ENCODE measurements at regions not wholly inside any gene's neighbourhood (a gene's known extent, or its start where the extent isn't known, plus 50 kb on each side); places are given as distances from the start of the nearest gene placed in this dataset.

DNA sequence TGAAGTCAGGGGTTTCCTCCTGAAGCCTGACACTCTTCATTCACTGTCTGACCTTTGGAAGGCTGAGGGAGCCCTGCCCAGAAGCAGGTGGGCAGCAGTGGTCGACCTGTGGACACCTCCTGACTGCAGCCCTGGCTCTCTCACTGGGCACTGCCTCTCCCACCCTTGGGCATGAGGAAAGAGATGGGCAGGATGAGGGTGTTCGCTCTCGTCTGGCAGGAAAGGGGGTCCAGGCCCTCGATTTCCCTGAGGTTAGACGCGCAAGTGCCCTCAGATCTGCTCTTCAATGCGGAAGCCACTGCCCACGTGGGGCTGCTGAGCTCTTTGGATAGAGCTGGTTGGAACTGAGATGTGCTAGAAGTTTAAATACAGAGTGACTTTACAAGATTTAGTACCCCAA lies 171.9 kb downstream of the AHSP start:
- Histone ChIP-seq H3F3A (ENCODE audit: insufficient read depth) (no peaks in the 10 kb centered on the region), H3K4me3 (ENCODE audit: insufficient read depth, low read length, poor library complexity, severe bottlenecking) (no peak overlapping the region), H3K9ac (ENCODE audit: low read length) (no peak overlapping the region), H3K27ac (ENCODE audit: low read depth, low read length) (no peak overlapping the region), H3K79me2 (ENCODE audit: insufficient read depth, low read length) (peaks cover 23% of the 10 kb centered on the region), H3K27me3 (ENCODE audit: low read length) (no peaks in the 10 kb centered on the region), H3K9me3 (ENCODE audit: insufficient read depth, low read length) (no peaks in the 10 kb centered on the region), H3K4me2 (ENCODE audit: low read depth, low read length, poor library complexity, severe bottlenecking) (no peak overlapping the region), H3K9me2 (replicated peaks; ENCODE audit: insufficient read depth, low read length) (no peaks in the 10 kb centered on the region), H4K20me1 (ENCODE audit: low read depth, low read length) (peaks cover 6% of the 10 kb centered on the region; the same call in 1 of the 2 replicates), H3K36me3 (ENCODE audit: low read length) (no peaks in the 10 kb centered on the region), H2AFZ (ENCODE audit: low read depth, low read length, severe bottlenecking) (peak overlapping the region; percentile 76)
- TF ChIP-seq EZH2phosphoT487 (conservative IDR thresholded peaks at IDR 0.05; ENCODE audit: low read length), result no peak
- TF ChIP-seq, protein P1, sequence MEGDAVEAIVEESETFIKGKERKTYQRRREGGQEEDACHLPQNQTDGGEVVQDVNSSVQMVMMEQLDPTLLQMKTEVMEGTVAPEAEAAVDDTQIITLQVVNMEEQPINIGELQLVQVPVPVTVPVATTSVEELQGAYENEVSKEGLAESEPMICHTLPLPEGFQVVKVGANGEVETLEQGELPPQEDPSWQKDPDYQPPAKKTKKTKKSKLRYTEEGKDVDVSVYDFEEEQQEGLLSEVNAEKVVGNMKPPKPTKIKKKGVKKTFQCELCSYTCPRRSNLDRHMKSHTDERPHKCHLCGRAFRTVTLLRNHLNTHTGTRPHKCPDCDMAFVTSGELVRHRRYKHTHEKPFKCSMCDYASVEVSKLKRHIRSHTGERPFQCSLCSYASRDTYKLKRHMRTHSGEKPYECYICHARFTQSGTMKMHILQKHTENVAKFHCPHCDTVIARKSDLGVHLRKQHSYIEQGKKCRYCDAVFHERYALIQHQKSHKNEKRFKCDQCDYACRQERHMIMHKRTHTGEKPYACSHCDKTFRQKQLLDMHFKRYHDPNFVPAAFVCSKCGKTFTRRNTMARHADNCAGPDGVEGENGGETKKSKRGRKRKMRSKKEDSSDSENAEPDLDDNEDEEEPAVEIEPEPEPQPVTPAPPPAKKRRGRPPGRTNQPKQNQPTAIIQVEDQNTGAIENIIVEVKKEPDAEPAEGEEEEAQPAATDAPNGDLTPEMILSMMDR (IDR thresholded peaks at IDR 0.05; ENCODE audit: insufficient read depth, low read length, poor library complexity, severe bottlenecking), result no peak

GRCh38 chr16:31700200-31700529 lies 172.5 kb downstream of the AHSP start:
- no peak for TF ChIP-seq EZH2phosphoT487 (conservative IDR thresholded peaks at IDR 0.05; ENCODE audit: low read length)
- TF ChIP-seq, protein P1 (IDR thresholded peaks at IDR 0.05; ENCODE audit: insufficient read depth, low read length, poor library complexity, severe bottlenecking), result no peak
- H3K9ac ChIP-seq (ENCODE audit: low read length), result peak overlapping the region; percentile 91
- H3K36me3 ChIP-seq (ENCODE audit: low read length), result no peaks in the 10 kb centered on the region
- H3K9me2 ChIP-seq (replicated peaks; ENCODE audit: insufficient read depth, low read length), result no peaks in the 10 kb centered on the region
- H3K27me3 ChIP-seq (ENCODE audit: low read length), result no peaks in the 10 kb centered on the region
- peaks cover 23% of the 10 kb centered on the region for H3K79me2 ChIP-seq (ENCODE audit: insufficient read depth, low read length)
- peak overlapping the region; percentile 94 for H3K4me3 ChIP-seq (ENCODE audit: insufficient read depth, low read length, poor library complexity, severe bottlenecking)
- no peaks in the 10 kb centered on the region for H3F3A ChIP-seq (ENCODE audit: insufficient read depth)
- no peaks in the 10 kb centered on the region for H3K9me3 ChIP-seq (ENCODE audit: insufficient read depth, low read length)
- H4K20me1 ChIP-seq (ENCODE audit: low read depth, low read length), result peaks cover 6% of the 10 kb centered on the region; the same call in 1 of the 2 replicates
- H3K27ac ChIP-seq (ENCODE audit: low read depth, low read length), result no peak overlapping the region
- peak overlapping the region; percentile 46 for H3K4me2 ChIP-seq (ENCODE audit: low read depth, low read length, poor library complexity, severe bottlenecking)
- H2AFZ ChIP-seq (ENCODE audit: low read depth, low read length, severe bottlenecking), result peak overlapping the region; percentile 76

DNA sequence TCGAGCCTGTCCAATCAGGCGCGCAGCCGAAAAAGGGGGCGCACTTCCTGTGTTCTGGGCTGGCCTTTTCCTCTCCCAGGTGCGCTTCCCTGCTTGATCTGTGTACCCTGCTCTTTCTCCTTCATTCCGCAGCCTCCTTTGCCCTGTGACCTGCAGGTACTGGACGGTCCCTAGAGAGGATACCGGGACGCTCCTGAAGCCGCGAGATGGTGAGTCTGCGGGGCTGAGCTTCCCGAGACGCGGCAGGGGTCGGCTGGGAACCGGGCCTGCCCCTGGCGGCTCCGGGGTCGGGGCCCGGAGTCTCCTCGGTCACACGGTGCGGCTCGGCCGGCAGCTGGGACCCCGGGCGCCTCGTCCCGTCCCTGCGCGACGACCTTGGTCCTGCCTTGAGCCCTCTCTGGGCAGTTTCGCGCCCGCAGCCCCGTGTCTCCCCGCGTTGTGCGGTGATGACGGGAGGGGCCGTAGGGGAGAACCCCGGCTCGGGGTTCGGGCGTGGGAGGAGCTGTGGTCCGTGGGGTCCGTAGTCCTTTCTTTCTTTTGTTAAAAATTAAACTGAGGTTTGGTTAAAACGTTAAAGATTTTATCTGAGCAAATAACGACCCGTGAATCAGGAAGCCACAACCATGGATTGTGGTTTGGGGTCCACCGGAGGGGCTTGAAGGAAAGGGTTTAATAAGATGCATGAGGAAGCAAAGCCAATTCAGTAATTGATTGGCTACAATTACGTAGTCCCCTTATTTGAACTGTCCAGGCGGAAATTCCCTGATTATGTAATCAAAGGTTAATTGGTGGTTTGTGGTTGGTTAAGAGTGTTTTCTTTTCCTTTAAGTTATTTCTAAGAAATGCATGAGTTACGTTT lies 172.8 kb upstream of the ZNF267 start:
- peaks cover 6% of the 10 kb centered on the region; the same call in 1 of the 2 replicates for H4K20me1 ChIP-seq (ENCODE audit: low read depth, low read length)
- H3K9ac ChIP-seq (ENCODE audit: low read length), result peak overlapping the region; percentile 91
- H3K4me2 ChIP-seq (ENCODE audit: low read depth, low read length, poor library complexity, severe bottlenecking), result peak overlapping the region; percentile 92
- H3K36me3 ChIP-seq (ENCODE audit: low read length), result no peaks in the 10 kb centered on the region
- peaks cover 23% of the 10 kb centered on the region for H3K79me2 ChIP-seq (ENCODE audit: insufficient read depth, low read length)
- no peak for TF ChIP-seq EZH2phosphoT487 (conservative IDR thresholded peaks at IDR 0.05; ENCODE audit: low read length)
- H3K4me3 ChIP-seq (ENCODE audit: insufficient read depth, low read length, poor library complexity, severe bottlenecking), result peak overlapping the region; percentile 94
- no peaks in the 10 kb centered on the region for H3K9me2 ChIP-seq (replicated peaks; ENCODE audit: insufficient read depth, low read length)
- no peaks in the 10 kb centered on the region for H3K27me3 ChIP-seq (ENCODE audit: low read length)
- no peaks in the 10 kb centered on the region for H3K9me3 ChIP-seq (ENCODE audit: insufficient read depth, low read length)
- peak overlapping the region; percentile 76 for H2AFZ ChIP-seq (ENCODE audit: low read depth, low read length, severe bottlenecking)
- H3K27ac ChIP-seq (ENCODE audit: low read depth, low read length), result no peak overlapping the region; the same call in 1 of the 2 replicates
- no peaks in the 10 kb centered on the region for H3F3A ChIP-seq (ENCODE audit: insufficient read depth)

DNA sequence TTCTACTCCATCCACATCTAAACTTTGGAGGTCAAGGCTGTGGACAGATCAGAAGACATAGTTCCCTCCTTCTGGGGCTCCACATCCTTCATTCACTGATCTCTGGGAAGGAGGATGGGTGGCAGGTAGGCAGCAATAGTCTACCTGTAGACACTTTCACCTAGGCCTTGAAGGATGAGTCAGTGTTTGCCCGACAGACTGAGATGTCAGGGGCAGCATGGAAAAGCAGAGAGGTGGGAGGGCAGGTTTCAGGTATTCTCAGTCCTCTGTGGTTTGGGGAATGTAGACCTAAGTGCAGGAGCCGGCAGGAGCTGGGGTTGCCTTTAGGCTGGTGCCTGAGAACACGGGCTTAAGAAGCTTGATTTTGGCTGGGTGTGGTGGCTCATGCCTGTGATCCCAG lies 171.9 kb upstream of the ZNF267 start:
- H3F3A ChIP-seq (ENCODE audit: insufficient read depth), result no peaks in the 10 kb centered on the region
- H3K9me2 ChIP-seq (replicated peaks; ENCODE audit: insufficient read depth, low read length), result no peaks in the 10 kb centered on the region
- no peaks in the 10 kb centered on the region for H3K27me3 ChIP-seq (ENCODE audit: low read length)
- H4K20me1 ChIP-seq (ENCODE audit: low read depth, low read length), result peaks cover 6% of the 10 kb centered on the region; the same call in 1 of the 2 replicates
- no peak overlapping the region for H3K27ac ChIP-seq (ENCODE audit: low read depth, low read length)
- peak overlapping the region; percentile 91 for H3K9ac ChIP-seq (ENCODE audit: low read length)
- H3K36me3 ChIP-seq (ENCODE audit: low read length), result no peaks in the 10 kb centered on the region
- H3K4me2 ChIP-seq (ENCODE audit: low read depth, low read length, poor library complexity, severe bottlenecking), result peak overlapping the region; percentile 92
- H3K9me3 ChIP-seq (ENCODE audit: insufficient read depth, low read length), result no peaks in the 10 kb centered on the region
- H3K79me2 ChIP-seq (ENCODE audit: insufficient read depth, low read length), result peaks cover 23% of the 10 kb centered on the region
- H2AFZ ChIP-seq (ENCODE audit: low read depth, low read length, severe bottlenecking), result no peak overlapping the region
- H3K4me3 ChIP-seq (ENCODE audit: insufficient read depth, low read length, poor library complexity, severe bottlenecking), result peak overlapping the region; percentile 94
- TF ChIP-seq EZH2phosphoT487 (conservative IDR thresholded peaks at IDR 0.05; ENCODE audit: low read length), result no peak
- TF ChIP-seq, protein P1 (IDR thresholded peaks at IDR 0.05; ENCODE audit: insufficient read depth, low read length, poor library complexity, severe bottlenecking), result no peak

All from SU-DHL-6 (cell line).